OCI-LY1 (cell line): ENCODE measurements at regions not wholly inside any gene's neighbourhood (a gene's known extent, or its start where the extent isn't known, plus 50 kb on each side); places are given as distances from the start of the nearest gene placed in this dataset.

Experiments used
- H2AFZ ChIP-seq: fragments of 200-600 bp; sonication (generic), shearing (Covaris generic); 2 replicates; pipeline ENCODE4 v1.6.0; 2014; ENCODE audit warnings: antibody characterized with exemption, mild to moderate bottlenecking, low read length
- H3F3A ChIP-seq: fragments of 200-600 bp; sonication (generic), shearing (Covaris generic); 2 replicates; pipeline ENCODE4 v1.6.0; 2014; ENCODE audit warnings: mild to moderate bottlenecking, antibody characterized with exemption, low read length, moderate library complexity; ENCODE audit not compliant: insufficient read depth
- H3K27ac ChIP-seq: fragments of 200-600 bp; sonication (generic); 2 replicates; pipeline ENCODE4 v1.5.1; 2014; ENCODE audit warnings: low read length, mixed run types, mild to moderate bottlenecking, low read depth; ENCODE audit not compliant: poor library complexity, severe bottlenecking
- H3K27me3 ChIP-seq: fragments of 200-600 bp; sonication (generic); 2 replicates; pipeline ENCODE4 v1.6.0; 2014; ENCODE audit warnings: antibody characterized with exemption, mild to moderate bottlenecking, low read length, moderate library complexity; ENCODE audit not compliant: insufficient read depth
- H3K36me3 ChIP-seq: fragments of 200-600 bp; sonication (generic); 2 replicates; pipeline ENCODE4 v1.6.1; 2014; ENCODE audit warnings: mild to moderate bottlenecking, antibody characterized with exemption, low read length, moderate library complexity, mixed read lengths; ENCODE audit not compliant: insufficient read depth
- H3K4me1 ChIP-seq: fragments of 200-600 bp; sonication (generic); 2 replicates; pipeline ENCODE4 v1.5.1; 2014; ENCODE audit warnings: mild to moderate bottlenecking, low read length, moderate library complexity; ENCODE audit not compliant: insufficient read depth, severe bottlenecking
- H3K4me2 ChIP-seq: fragments of 200-600 bp; sonication (generic), shearing (Covaris generic); 2 replicates; pipeline ENCODE4 v1.6.1; 2014; ENCODE audit warnings: low read length
- H3K4me3 ChIP-seq: fragments of 200-600 bp; sonication (generic); 2 replicates; pipeline ENCODE4 v1.5.1; 2014; ENCODE audit warnings: low read length, low read depth, mild to moderate bottlenecking, mixed read lengths; ENCODE audit not compliant: poor library complexity, severe bottlenecking
- H3K79me2 ChIP-seq: fragments of 200-600 bp; shearing (Covaris generic); 2 replicates; pipeline ENCODE4 v1.6.1; 2016; ENCODE audit warnings: mixed run types, low read length, mixed read lengths; ENCODE audit not compliant: insufficient read depth
- H3K9ac ChIP-seq: fragments of 200-600 bp; sonication (generic), shearing (Covaris generic); 2 replicates; pipeline ENCODE4 v1.6.1; 2014; ENCODE audit warnings: mild to moderate bottlenecking, low read length, mixed read lengths
- H3K9me2 ChIP-seq: fragments of 200-600 bp; sonication (generic), shearing (Covaris generic); 2 replicates; pipeline ENCODE4 v1.6.1; 2014; ENCODE audit warnings: low read depth, mild to moderate bottlenecking, low read length, mixed read lengths
- H3K9me3 ChIP-seq: fragments of 200-600 bp; shearing (Covaris generic); 2 replicates; pipeline ENCODE4 v1.6.1; 2014; ENCODE audit warnings: low read length, mixed read lengths
- H4K20me1 ChIP-seq: fragments of 200-600 bp; sonication (generic), shearing (Covaris generic); 2 replicates; pipeline ENCODE4 v1.6.0; 2016; ENCODE audit warnings: mild to moderate bottlenecking, low read length; ENCODE audit not compliant: insufficient read depth
- CTCF ChIP-seq: fragments of 200-600 bp; sonication (generic), shearing (Covaris generic); IDR thresholded peaks from 2 replicates; pipeline ENCODE4 v1.5.1; 2017; ENCODE audit warnings: mild to moderate bottlenecking, antibody characterized with exemption, low read length, moderate library complexity, mixed read lengths
- EZH2 ChIP-seq: fragments of 200-600 bp; sonication (generic), shearing (Covaris generic); IDR thresholded peaks from 2 replicates; pipeline ENCODE4 v1.8.0; 2017; ENCODE audit warnings: borderline replicate concordance, mixed run types, mild to moderate bottlenecking, antibody characterized with exemption, low read length, moderate library complexity, mixed read lengths

- Histone ChIP-seq H3K4me2 (no peak overlapping the region), H3K9me2 (no peaks in the 10 kb centered on the region), H3K36me3 (no peaks in the 10 kb centered on the region), H3K4me3 (no peak overlapping the region), H2AFZ (no peak overlapping the region), H3K27me3 (no peaks in the 10 kb centered on the region), H3K4me1 (no peaks in the 10 kb centered on the region), H3K27ac (no peak overlapping the region), H4K20me1 (no peaks in the 10 kb centered on the region), H3K9me3 (no peaks in the 10 kb centered on the region), H3K79me2 (no peaks in the 10 kb centered on the region), H3F3A (no peaks in the 10 kb centered on the region), H3K9ac (no peak overlapping the region)
- TF ChIP-seq CTCF (no peak), EZH2 (no peak)
Observed at GRCh38 chr7:22586786-22587140, 86.8 kb upstream of the STEAP1B start.

- H2AFZ ChIP-seq = no peak overlapping the region
- H3K4me1 ChIP-seq = no peaks in the 10 kb centered on the region
- TF ChIP-seq EZH2 (no peak), CTCF (no peak)
- no peaks in the 10 kb centered on the region for H4K20me1 ChIP-seq
- no peaks in the 10 kb centered on the region for H3K27me3 ChIP-seq
- H3F3A ChIP-seq = no peaks in the 10 kb centered on the region
- no peaks in the 10 kb centered on the region for H3K9me3 ChIP-seq
- H3K79me2 ChIP-seq = no peaks in the 10 kb centered on the region
- no peak overlapping the region for H3K4me3 ChIP-seq
- no peak overlapping the region for H3K9ac ChIP-seq
- no peak overlapping the region for H3K27ac ChIP-seq
- no peaks in the 10 kb centered on the region for H3K36me3 ChIP-seq
- no peaks in the 10 kb centered on the region for H3K9me2 ChIP-seq
- H3K4me2 ChIP-seq = no peak overlapping the region
Observed at GRCh38 chr7:22586101-22586785, 86.3 kb upstream of the STEAP1B start.

- Histone ChIP-seq H3K4me1 (no peaks in the 10 kb centered on the region), H3K4me2 (no peak overlapping the region), H3K9ac (no peak overlapping the region), H3F3A (no peaks in the 10 kb centered on the region), H3K27ac (no peak overlapping the region), H3K9me2 (no peaks in the 10 kb centered on the region), H4K20me1 (no peaks in the 10 kb centered on the region), H3K79me2 (no peaks in the 10 kb centered on the region), H3K27me3 (no peaks in the 10 kb centered on the region), H2AFZ (no peak overlapping the region), H3K9me3 (no peaks in the 10 kb centered on the region), H3K4me3 (no peak overlapping the region), H3K36me3 (no peaks in the 10 kb centered on the region)
- TF ChIP-seq EZH2 = no peak
- no peak for TF ChIP-seq CTCF
Observed at GRCh38 chr7:22584179-22584578, 84.2 kb upstream of the STEAP1B start.
